ENCODE measurements at regions not wholly inside any gene's neighbourhood (a gene's known extent, or its start where the extent isn't known, plus 50 kb on each side); places are given as distances from the start of the nearest gene placed in this dataset.
A peak's percentile ranks its signal among the peaks of the same experiment; 100 is the strongest.

GRCh38 chr13:73334445-73334844 lies 275.6 kb downstream of the KLF5 start:
- peak overlapping the region; percentile 65 for H3K9ac ChIP-seq (ENCODE audit: low read depth, low read length)

GRCh38 chr13:73331556-73331955 lies 272.8 kb downstream of the KLF5 start:
- Histone ChIP-seq H3K36me3 (ENCODE audit: insufficient read depth, low read length) (no peaks in the 10 kb centered on the region), H3K4me1 (ENCODE audit: control insufficient read depth, insufficient read depth, low read length) (peaks cover 25% of the 10 kb centered on the region), H3K4me3 (ENCODE audit: low read length) (no peak overlapping the region), H3K9ac (ENCODE audit: low read depth, low read length) (no peak overlapping the region), H3K4me2 (ENCODE audit: low read length) (no peak overlapping the region), H3K27me3 (ENCODE audit: control insufficient read depth, insufficient read depth, low read length) (no peaks in the 10 kb centered on the region), H3K9me3 (replicated peaks; ENCODE audit: low read length) (no peaks in the 10 kb centered on the region)

More at GRCh38 chr13:73334445-73334844, 275.6 kb downstream of the KLF5 start:
- no peaks in the 10 kb centered on the region for H3K36me3 ChIP-seq (ENCODE audit: insufficient read depth, low read length)
- H3K4me3 ChIP-seq (ENCODE audit: low read length) = no peak overlapping the region
- H3K4me1 ChIP-seq (ENCODE audit: control insufficient read depth, insufficient read depth, low read length) = peaks cover 54% of the 10 kb centered on the region
- no peaks in the 10 kb centered on the region for H3K27me3 ChIP-seq (ENCODE audit: control insufficient read depth, insufficient read depth, low read length)
- H3K4me2 ChIP-seq (ENCODE audit: low read length) = no peak overlapping the region
- H3K9me3 ChIP-seq (replicated peaks; ENCODE audit: low read length) = no peaks in the 10 kb centered on the region

GRCh38 chr13:73329355-73329754 lies 270.6 kb downstream of the KLF5 start:
- H3K36me3 ChIP-seq (ENCODE audit: insufficient read depth, low read length) = no peaks in the 10 kb centered on the region

GRCh38 chr13:73327579-73327978 lies 268.8 kb downstream of the KLF5 start:
- Histone ChIP-seq H3K27me3 (ENCODE audit: control insufficient read depth, insufficient read depth, low read length) (no peaks in the 10 kb centered on the region), H3K9me3 (replicated peaks; ENCODE audit: low read length) (no peaks in the 10 kb centered on the region), H3K4me1 (ENCODE audit: control insufficient read depth, insufficient read depth, low read length) (peaks cover 16% of the 10 kb centered on the region), H3K4me2 (ENCODE audit: low read length) (no peak overlapping the region), H3K9ac (ENCODE audit: low read depth, low read length) (no peak overlapping the region), H3K4me3 (ENCODE audit: low read length) (no peak overlapping the region), H3K36me3 (ENCODE audit: insufficient read depth, low read length) (no peaks in the 10 kb centered on the region)

More at GRCh38 chr13:73329355-73329754, 270.6 kb downstream of the KLF5 start:
- Histone ChIP-seq H3K4me2 (ENCODE audit: low read length) (no peak overlapping the region), H3K4me3 (ENCODE audit: low read length) (no peak overlapping the region), H3K4me1 (ENCODE audit: control insufficient read depth, insufficient read depth, low read length) (peaks cover 21% of the 10 kb centered on the region), H3K9me3 (replicated peaks; ENCODE audit: low read length) (no peaks in the 10 kb centered on the region), H3K27me3 (ENCODE audit: control insufficient read depth, insufficient read depth, low read length) (no peaks in the 10 kb centered on the region), H3K9ac (ENCODE audit: low read depth, low read length) (no peak overlapping the region)

DNA sequence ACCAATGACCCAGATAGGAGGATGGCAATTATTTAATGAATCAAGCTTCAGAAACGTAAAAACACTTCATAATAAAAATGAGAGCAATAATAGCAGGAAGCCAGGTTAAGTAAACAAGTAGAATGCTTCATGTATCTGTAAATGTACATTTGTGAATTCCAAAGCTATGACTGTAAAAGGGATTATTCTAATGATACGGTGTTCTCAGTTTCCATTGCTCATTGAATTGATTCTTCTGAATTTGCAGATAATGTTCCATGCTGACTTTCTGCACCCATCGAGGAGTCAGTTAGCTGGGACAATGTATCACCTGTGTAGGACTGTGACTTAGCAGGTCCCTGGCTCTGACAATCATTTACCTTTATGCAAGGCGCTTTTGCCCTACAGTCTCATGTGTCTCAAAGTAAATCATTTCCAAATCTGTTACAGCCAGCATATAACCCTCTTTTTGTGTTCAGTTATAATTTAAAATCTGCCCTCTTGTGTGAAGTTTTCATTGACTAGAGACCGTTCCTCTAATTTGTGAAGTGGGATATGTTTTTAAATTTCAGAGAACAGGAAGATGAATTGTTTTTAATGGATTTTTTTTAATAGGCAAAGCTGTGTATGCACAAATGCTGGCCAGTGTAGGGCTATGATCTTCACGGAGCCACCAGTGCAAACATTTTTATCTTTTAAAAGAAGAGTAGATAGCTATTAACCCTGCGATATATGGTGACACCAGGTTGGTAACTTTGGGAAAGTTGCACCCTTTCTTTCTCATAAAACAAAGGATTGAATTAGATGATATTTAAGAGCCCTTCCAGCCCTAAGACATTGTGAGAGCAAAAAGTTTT lies 267.1 kb downstream of the KLF5 start:
- Histone ChIP-seq H3K27me3 (ENCODE audit: control insufficient read depth, insufficient read depth, low read length) (no peaks in the 10 kb centered on the region), H3K4me2 (ENCODE audit: low read length) (peak overlapping the region; percentile 72), H3K36me3 (ENCODE audit: insufficient read depth, low read length) (no peaks in the 10 kb centered on the region), H3K4me3 (ENCODE audit: low read length) (no peak overlapping the region), H3K4me1 (ENCODE audit: control insufficient read depth, insufficient read depth, low read length) (peaks cover 16% of the 10 kb centered on the region), H3K9me3 (replicated peaks; ENCODE audit: low read length) (no peaks in the 10 kb centered on the region), H3K9ac (ENCODE audit: low read depth, low read length) (no peak overlapping the region)

GRCh38 chr13:73324842-73325722 lies 266.3 kb downstream of the KLF5 start:
- H3K36me3 ChIP-seq (ENCODE audit: insufficient read depth, low read length) = no peaks in the 10 kb centered on the region
- peaks cover 16% of the 10 kb centered on the region for H3K4me1 ChIP-seq (ENCODE audit: control insufficient read depth, insufficient read depth, low read length)
- no peaks in the 10 kb centered on the region for H3K27me3 ChIP-seq (ENCODE audit: control insufficient read depth, insufficient read depth, low read length)
- peak overlapping the region; percentile 0 for H3K9ac ChIP-seq (ENCODE audit: low read depth, low read length)
- no peaks in the 10 kb centered on the region for H3K9me3 ChIP-seq (replicated peaks; ENCODE audit: low read length)
- no peak overlapping the region for H3K4me3 ChIP-seq (ENCODE audit: low read length)
- peak overlapping the region; percentile 72 for H3K4me2 ChIP-seq (ENCODE audit: low read length)

GRCh38 chr13:73323615-73324014 lies 264.8 kb downstream of the KLF5 start:
- Histone ChIP-seq H3K4me3 (ENCODE audit: low read length) (no peak overlapping the region), H3K9ac (ENCODE audit: low read depth, low read length) (no peak overlapping the region), H3K4me1 (ENCODE audit: control insufficient read depth, insufficient read depth, low read length) (peaks cover 16% of the 10 kb centered on the region), H3K4me2 (ENCODE audit: low read length) (no peak overlapping the region), H3K36me3 (ENCODE audit: insufficient read depth, low read length) (no peaks in the 10 kb centered on the region), H3K9me3 (replicated peaks; ENCODE audit: low read length) (no peaks in the 10 kb centered on the region), H3K27me3 (ENCODE audit: control insufficient read depth, insufficient read depth, low read length) (no peaks in the 10 kb centered on the region)

GRCh38 chr13:73321043-73321442 lies 262.2 kb downstream of the KLF5 start:
- H3K4me2 ChIP-seq (ENCODE audit: low read length) = no peak overlapping the region
- H3K4me3 ChIP-seq (ENCODE audit: low read length) = no peak overlapping the region
- H3K27me3 ChIP-seq (ENCODE audit: control insufficient read depth, insufficient read depth, low read length) = no peaks in the 10 kb centered on the region
- H3K36me3 ChIP-seq (ENCODE audit: insufficient read depth, low read length) = no peaks in the 10 kb centered on the region
- no peak overlapping the region for H3K9ac ChIP-seq (ENCODE audit: low read depth, low read length)
- no peaks in the 10 kb centered on the region for H3K9me3 ChIP-seq (replicated peaks; ENCODE audit: low read length)
- peaks cover 12% of the 10 kb centered on the region for H3K4me1 ChIP-seq (ENCODE audit: control insufficient read depth, insufficient read depth, low read length)

- no peak overlapping the region for H3K9ac ChIP-seq (ENCODE audit: low read depth, low read length)
- no peaks in the 10 kb centered on the region for H3K27me3 ChIP-seq (ENCODE audit: control insufficient read depth, insufficient read depth, low read length)
- no peak overlapping the region for H3K4me2 ChIP-seq (ENCODE audit: low read length)
- no peaks in the 10 kb centered on the region for H3K4me1 ChIP-seq (ENCODE audit: control insufficient read depth, insufficient read depth, low read length)
- H3K36me3 ChIP-seq (ENCODE audit: insufficient read depth, low read length) = no peaks in the 10 kb centered on the region
- no peak overlapping the region for H3K4me3 ChIP-seq (ENCODE audit: low read length)
- H3K9me3 ChIP-seq (replicated peaks; ENCODE audit: low read length) = no peaks in the 10 kb centered on the region
Observed at GRCh38 chr13:73317140-73317539, 258.3 kb downstream of the KLF5 start.

DNA sequence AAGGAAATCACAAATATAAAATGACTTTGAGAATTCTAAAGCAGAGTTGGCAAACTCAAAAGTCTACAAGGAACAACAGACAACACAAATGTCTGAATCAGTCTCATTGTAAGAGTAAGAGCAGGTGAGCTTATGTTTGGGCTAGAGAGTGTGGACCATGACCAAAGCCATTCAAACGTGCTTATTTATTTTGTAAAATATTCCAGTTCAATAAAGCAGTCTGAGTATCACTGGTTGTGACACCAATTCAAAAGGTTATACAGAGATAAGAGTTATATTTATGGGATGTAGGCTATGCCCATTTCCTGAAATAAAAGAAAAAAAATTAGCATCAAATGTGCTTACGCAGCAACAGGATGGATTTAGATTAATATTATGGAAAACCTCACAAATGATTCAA lies 251.6 kb downstream of the KLF5 start:
- Histone ChIP-seq H3K9me3 (replicated peaks; ENCODE audit: low read length) (no peaks in the 10 kb centered on the region), H3K27me3 (ENCODE audit: control insufficient read depth, insufficient read depth, low read length) (no peaks in the 10 kb centered on the region), H3K4me2 (ENCODE audit: low read length) (no peak overlapping the region), H3K9ac (ENCODE audit: low read depth, low read length) (no peak overlapping the region), H3K36me3 (ENCODE audit: insufficient read depth, low read length) (no peaks in the 10 kb centered on the region), H3K4me1 (ENCODE audit: control insufficient read depth, insufficient read depth, low read length) (peaks cover 3% of the 10 kb centered on the region), H3K4me3 (ENCODE audit: low read length) (no peak overlapping the region)

- Histone ChIP-seq H3K4me3 (ENCODE audit: low read length) (no peak overlapping the region), H3K4me2 (ENCODE audit: low read length) (no peak overlapping the region), H3K27me3 (ENCODE audit: control insufficient read depth, insufficient read depth, low read length) (no peaks in the 10 kb centered on the region), H3K36me3 (ENCODE audit: insufficient read depth, low read length) (no peaks in the 10 kb centered on the region), H3K9me3 (replicated peaks; ENCODE audit: low read length) (no peaks in the 10 kb centered on the region), H3K9ac (ENCODE audit: low read depth, low read length) (no peak overlapping the region), H3K4me1 (ENCODE audit: control insufficient read depth, insufficient read depth, low read length) (peaks cover 15% of the 10 kb centered on the region)
Observed at GRCh38 chr13:73307481-73307880, 248.7 kb downstream of the KLF5 start.

All from skeletal muscle satellite cell (primary cell).